ENCODE measurements at regions not wholly inside any gene's neighbourhood (a gene's known extent, or its start where the extent isn't known, plus 50 kb on each side); places are given as distances from the start of the nearest gene placed in this dataset.

- DNase-seq (ENCODE audit: low read depth in 2 of 2): no peak
Measured at GRCh38 chr3:18681818-18682345, 256.7 kb upstream of the SATB1 start.

DNA sequence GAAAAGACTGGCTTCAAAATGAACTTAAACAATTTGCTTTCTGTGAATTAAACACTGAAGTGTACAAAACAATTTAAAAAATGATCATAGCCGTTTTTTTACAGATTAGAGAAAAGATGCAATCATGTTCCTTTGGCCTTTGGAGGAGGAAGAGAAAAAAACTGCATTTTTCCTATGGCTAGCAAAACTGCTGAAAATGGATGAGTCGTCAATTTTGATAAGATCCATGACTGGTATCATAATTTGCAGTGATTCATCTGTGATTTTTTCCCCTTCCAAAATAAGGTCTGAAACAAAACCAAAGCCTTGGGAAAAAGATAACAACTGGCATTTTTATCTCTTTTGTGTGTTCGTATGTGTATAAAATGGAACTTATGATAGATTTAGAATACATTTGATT lies 255.6 kb upstream of the SATB1 start:
- no peak for DNase-seq (ENCODE audit: low read depth in 2 of 2)

DNA sequence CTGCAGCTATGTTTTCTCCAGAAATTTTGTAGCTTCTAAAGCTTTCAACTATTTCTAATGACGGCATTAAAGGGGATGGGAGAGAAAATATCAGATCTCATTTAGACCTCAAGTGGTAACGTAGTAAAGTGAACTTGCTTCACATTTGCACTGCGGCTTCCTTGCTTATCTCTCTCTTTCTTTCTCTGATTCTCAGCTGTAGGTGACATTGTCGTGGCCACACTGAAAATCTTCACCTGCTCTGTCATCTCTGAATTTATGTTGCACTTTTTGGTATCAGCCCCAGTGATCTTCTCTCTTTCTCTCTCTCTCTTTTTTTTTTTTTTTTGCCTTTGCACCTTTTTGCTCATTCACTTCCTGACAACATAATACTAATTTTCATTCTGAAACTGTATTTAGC lies 254.1 kb upstream of the SATB1 start:
- peak in 1 of 2 donors; percentile 13 for DNase-seq (ENCODE audit: low read depth in 2 of 2)

GRCh38 chr3:18675197-18675596 lies 250.1 kb upstream of the SATB1 start:
- DNase-seq (ENCODE audit: low read depth in 2 of 2): no peak

- no peak for DNase-seq (ENCODE audit: low read depth in 2 of 2)
Measured at GRCh38 chr3:18672561-18672960, 247.4 kb upstream of the SATB1 start.

DNA sequence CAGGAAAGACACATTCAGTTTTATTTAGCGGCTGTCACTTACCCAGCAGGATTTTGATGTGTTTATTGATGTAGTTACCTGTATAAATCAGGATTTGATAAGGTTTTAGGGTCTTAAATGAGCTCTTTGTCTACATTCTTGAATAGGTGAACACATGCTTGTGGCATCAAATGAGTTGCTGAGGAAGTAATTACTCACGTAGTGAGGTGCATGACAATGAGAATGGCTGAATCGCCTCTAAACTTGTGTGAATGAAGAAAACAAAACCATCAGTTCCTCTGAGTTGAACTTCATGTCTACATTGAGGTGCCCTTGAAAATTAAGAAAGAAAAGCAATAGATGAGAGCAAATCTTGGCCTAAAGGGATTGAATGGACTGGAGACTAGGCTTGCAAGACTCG lies 245.6 kb upstream of the SATB1 start:
- no peak for DNase-seq (ENCODE audit: low read depth in 2 of 2)

- no peak for DNase-seq (ENCODE audit: low read depth in 2 of 2)
Measured at GRCh38 chr3:18669374-18669773, 244.2 kb upstream of the SATB1 start.

DNA sequence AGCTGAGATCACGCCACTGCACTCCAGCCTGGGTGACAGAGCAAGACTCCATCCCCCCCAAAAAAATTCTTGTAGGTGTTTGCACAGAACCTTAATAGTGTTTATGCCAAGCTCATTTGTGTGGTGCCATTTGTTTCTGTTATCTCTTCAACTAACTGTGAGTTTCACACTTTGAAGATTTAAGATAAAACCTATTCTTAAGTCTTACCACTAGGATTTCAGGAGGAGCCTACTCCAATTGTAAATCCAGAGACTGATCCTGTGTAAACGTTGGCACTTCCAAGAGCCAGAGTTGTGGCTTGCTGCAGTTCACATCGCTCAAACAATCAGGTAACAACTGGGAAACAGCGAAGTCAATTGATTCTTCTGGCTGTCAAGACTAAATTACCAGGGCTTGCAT lies 242.4 kb upstream of the SATB1 start:
- no peak for DNase-seq (ENCODE audit: low read depth in 2 of 2)

DNA sequence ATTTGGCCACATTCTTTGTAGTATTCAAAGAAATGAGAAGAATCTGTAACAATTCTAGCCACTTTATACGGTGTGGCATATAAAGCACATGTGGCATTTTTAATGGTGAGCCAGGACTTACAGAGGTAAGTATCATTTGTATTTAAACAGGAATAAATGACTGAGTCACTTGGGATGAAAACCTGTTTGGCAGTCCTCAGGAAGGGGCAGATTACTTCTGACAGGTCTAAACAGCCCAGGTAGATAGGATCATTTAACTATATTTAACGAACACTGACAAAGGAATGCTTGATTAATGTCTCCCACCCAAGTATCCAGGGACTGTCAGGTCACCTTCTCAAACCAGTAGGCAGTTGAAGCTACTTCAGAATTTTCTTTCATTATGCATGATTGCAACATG lies 241.5 kb upstream of the SATB1 start:
- no peak for DNase-seq (ENCODE audit: low read depth in 2 of 2)

DNA sequence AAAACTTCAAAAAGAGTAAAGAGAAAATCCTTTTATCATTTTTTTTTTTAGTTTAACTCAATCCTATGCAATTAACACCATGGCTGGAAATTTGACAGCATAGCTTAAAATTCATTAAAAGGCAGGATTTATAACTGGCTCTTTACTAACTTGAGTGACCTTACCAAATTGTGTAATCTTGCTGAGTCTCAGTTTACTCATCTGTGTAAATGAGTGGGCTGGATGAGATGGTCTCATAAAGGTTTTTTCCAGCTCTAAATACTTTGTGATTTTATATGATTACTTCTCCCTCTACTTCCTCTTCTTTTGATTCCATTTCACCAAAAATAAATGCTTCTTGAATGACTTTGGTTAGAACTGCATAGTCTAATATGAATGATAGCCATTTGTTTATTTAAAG lies 234.9 kb upstream of the SATB1 start:
- DNase-seq (ENCODE audit: low read depth in 2 of 2): no peak

GRCh38 chr3:18657858-18658820 lies 233.0 kb upstream of the SATB1 start:
- DNase-seq (ENCODE audit: low read depth in 2 of 2): no peak

DNA sequence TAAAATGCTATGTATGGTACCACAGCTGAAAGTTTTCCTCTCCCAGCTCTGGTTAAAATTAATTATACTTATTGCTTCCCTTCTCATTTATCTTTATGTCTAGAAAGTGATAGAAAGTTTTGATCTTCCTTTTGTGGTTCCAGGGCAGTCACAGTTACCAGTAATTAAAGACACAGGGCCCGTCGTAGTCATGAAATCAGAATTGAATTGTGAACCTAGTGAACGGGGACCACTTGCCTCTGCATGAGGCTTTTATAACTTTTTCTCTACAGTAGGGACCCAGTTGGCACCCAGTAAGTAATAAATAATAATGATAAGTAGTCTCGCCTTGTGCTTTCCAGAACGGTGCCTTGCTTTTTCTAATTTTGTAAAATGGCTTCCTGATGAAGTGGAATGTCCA lies 231.7 kb upstream of the SATB1 start:
- no peak for DNase-seq (ENCODE audit: low read depth in 2 of 2)

DNA sequence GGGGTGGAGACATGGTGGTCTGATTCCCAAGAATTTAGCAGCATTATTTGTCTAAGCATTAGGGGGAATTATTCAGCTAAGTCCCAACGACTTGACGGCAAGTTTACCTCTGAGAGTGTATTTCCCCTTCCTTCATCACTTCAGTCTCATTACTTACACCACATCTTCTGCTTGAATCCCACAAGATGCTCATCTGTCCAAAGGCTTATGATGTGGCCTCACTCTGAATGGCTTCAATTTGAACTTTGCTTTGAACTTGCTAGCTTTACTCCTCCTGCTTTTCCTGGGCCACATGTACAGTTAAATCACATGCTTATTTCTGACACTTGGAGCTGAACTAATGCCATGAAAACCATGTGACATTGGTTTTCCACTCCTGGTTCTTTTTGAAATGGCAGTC lies 231.3 kb upstream of the SATB1 start:
- DNase-seq (ENCODE audit: low read depth in 2 of 2): no peak

DNA sequence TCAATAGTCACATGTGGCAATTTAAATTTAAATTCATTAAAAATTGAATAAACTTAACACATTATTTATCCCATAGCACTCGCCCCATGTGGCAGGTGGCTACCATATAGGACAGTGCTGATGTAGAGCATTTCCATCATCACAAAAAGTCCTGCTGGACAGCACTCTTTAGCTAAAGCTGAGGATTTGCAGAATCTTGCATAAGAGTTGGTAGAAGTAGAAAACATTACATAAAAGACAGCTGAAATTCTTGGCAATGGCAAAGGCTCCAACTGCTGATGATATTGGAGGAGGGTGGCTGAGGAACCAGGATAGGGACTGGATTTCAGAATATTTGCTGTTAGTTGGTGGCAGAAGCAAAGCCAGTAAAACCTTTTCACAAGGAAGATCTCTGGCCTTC lies 230.7 kb upstream of the SATB1 start:
- no peak for DNase-seq (ENCODE audit: low read depth in 2 of 2)

DNA sequence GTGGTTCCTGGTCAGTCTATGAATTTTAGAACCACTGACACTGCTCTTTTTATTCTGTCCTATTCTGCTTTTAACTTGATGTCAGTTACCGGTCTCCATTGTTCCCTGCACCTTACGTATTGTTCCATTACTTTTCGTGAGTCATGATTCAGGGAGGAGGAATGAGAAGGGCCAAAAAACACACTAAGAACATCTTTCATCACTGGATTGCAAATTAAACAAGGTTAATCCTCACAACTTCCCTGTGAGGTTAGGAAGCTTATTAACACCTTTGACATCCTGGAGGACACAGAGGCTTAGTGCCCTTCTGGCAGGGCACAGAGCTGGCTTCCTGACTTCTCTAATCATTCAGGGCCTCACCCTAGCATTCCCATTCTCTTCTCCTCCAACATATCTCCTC lies 227.6 kb upstream of the SATB1 start:
- no peak for DNase-seq (ENCODE audit: low read depth in 2 of 2)

DNA sequence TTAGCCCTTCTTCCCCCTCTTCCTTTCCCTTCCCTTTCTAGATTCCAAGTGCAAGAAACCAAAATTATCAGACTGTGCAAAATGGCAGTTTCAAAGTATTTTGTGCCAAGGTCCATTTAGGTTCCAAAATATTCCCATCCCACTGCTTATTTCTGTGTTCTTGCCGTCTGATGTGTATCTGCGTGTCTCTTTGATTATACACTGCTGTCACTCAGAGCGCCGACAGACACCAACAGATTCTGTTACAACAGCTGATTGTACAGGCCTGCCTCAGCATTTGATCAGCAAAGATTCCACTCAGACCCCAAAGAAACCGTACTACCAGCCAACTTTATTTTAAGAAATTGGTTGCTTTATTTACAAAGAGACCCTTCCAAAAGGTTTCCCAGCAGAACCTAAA lies 225.6 kb upstream of the SATB1 start:
- no peak for DNase-seq (ENCODE audit: low read depth in 2 of 2)

- DNase-seq (ENCODE audit: low read depth in 2 of 2): peak; percentile 37 to 45
Measured at GRCh38 chr3:18649666-18650363, 224.7 kb upstream of the SATB1 start.

GRCh38 chr3:18648868-18649462 lies 223.8 kb upstream of the SATB1 start:
- no peak for DNase-seq (ENCODE audit: low read depth in 2 of 2)

- DNase-seq (ENCODE audit: low read depth in 2 of 2): no peak
Measured at GRCh38 chr3:18648159-18648558, 223.0 kb upstream of the SATB1 start.

GRCh38 chr3:18645619-18646018 lies 220.5 kb upstream of the SATB1 start:
- peak; percentile 25 to 44 for DNase-seq (ENCODE audit: low read depth in 2 of 2)

DNA sequence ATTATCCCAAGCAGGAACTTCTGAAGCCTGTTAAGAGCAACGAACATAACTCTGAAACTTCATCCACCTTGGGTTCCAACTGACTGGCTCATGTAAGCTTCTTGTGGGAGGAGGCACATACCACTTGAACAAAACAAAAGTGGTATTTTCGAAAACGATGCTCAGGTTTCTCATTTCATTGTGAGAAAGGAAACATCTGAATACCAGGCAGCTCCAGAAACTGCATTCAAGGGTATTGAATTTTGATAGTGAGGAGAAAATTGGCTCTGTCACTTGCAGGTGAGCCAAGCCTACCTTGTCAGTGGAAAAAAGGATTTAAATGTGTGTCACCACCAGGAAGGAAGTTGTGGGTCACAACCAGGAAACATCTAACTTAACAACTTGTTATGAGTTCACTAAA lies 218.1 kb upstream of the SATB1 start:
- no peak for DNase-seq (ENCODE audit: low read depth in 2 of 2)

DNA sequence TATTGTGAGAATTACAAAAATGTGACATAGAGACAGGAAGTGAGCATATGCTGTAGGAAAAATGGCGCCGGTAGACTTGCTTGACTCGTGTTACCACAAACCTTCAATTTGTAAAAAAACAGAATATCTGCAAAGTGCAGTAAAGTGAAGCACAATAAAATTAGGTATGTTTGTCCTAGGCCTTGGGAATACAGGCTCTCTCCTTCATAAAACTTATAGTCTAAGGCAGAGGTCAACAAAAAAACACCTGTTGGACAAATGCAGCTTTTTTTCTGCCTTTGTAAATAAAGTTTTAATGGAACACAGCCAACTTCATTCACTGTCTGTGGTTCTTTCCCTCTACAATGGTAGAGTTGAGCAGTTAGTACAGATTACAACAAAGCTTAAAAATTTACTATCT lies 216.8 kb upstream of the SATB1 start:
- DNase-seq (ENCODE audit: low read depth in 2 of 2): no peak

DNA sequence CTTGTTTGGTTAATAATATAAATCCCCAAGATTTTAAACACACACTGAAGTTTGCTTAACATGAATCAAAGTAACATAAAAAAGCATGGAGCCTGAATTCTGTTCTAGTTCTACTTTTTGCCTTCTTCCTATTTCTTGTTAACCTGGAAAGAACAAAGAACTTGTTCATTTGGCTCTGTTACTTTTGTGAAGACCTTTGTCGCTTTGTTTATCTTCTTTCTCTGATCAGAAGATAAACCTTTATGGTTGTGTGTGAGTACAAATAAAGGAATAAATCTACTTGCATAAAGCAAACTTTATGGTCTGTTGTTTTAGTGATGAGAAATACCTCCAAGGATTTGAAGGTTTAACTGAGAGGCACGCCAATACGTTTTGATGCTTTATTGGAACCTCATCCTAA lies 210.1 kb upstream of the SATB1 start:
- DNase-seq (ENCODE audit: low read depth in 2 of 2): no peak
